H9 (cell line): ENCODE measurements at regions not wholly inside any gene's neighbourhood (a gene's known extent, or its start where the extent isn't known, plus 50 kb on each side); places are given as distances from the start of the nearest gene placed in this dataset.

ENCODE experiments used
- DNase-seq: peaks from one replicate; pipeline ENCODE4 v3.0.0-alpha.2; 2017
- H2AFZ ChIP-seq: one replicate; pipeline ENCODE4 v1.6.1; 2013; ENCODE audit warnings: mild to moderate bottlenecking, low read length, control low read depth, moderate library complexity
- H2AK5ac ChIP-seq: 2 replicates; pipeline ENCODE4 v1.6.1; 2013; ENCODE audit warnings: low read length, control low read depth, mixed read lengths; ENCODE audit not compliant: insufficient read length
- H2BK120ac ChIP-seq: one replicate; pipeline ENCODE4 v1.6.1; 2013; ENCODE audit warnings: low read depth, mild to moderate bottlenecking, low read length, control low read depth, inconsistent platforms; ENCODE audit not compliant: poor library complexity, severe bottlenecking
- H2BK12ac ChIP-seq: 2 replicates; pipeline ENCODE4 v1.6.1; 2013; ENCODE audit warnings: low read length, control low read depth, mixed read lengths, low read depth; ENCODE audit not compliant: insufficient read length
- H2BK15ac ChIP-seq: 2 replicates; pipeline ENCODE4 v1.6.1; 2013; ENCODE audit warnings: low read depth, low read length, control low read depth
- H2BK20ac ChIP-seq: one replicate; pipeline ENCODE4 v1.6.1; 2013; ENCODE audit warnings: low read depth, mild to moderate bottlenecking, low read length, control low read depth, inconsistent platforms; ENCODE audit not compliant: poor library complexity, severe bottlenecking
- H2BK5ac ChIP-seq: 2 replicates; pipeline ENCODE4 v1.6.1; 2013; ENCODE audit warnings: low read length, control low read depth, mixed read lengths; ENCODE audit not compliant: insufficient read length
- H3K14ac ChIP-seq: 2 replicates; pipeline ENCODE4 v1.6.1; 2013; ENCODE audit warnings: low read length, control low read depth; ENCODE audit not compliant: insufficient read depth
- H3K18ac ChIP-seq: 2 replicates; pipeline ENCODE4 v1.6.1; 2013; ENCODE audit warnings: low read depth, mild to moderate bottlenecking, mixed read lengths, low read length, control low read depth; ENCODE audit not compliant: insufficient read length
- H3K23ac ChIP-seq: 2 replicates; pipeline ENCODE4 v1.6.1; 2013; ENCODE audit warnings: low read length, control low read depth, mixed read lengths, low read depth; ENCODE audit not compliant: insufficient read length
- H3K23me2 ChIP-seq: 2 replicates; pipeline ENCODE4 v1.6.1; 2013; ENCODE audit warnings: low read depth, mild to moderate bottlenecking, mixed read lengths, low read length, control low read depth; ENCODE audit not compliant: insufficient read length, poor library complexity, severe bottlenecking
- H3K27ac ChIP-seq: 2 replicates; pipeline ENCODE4 v1.5.1; 2013; ENCODE audit warnings: low read length, control low read depth, mixed read lengths, low read depth; ENCODE audit not compliant: insufficient read length
- H3K27me3 ChIP-seq: 2 replicates; pipeline ENCODE4 v1.6.1; 2013; ENCODE audit warnings: low read length, control low read depth, inconsistent platforms; ENCODE audit not compliant: insufficient read depth
- H3K4ac ChIP-seq: 2 replicates; pipeline ENCODE4 v1.6.1; 2013; ENCODE audit warnings: low read depth, mild to moderate bottlenecking, control low read depth, inconsistent platforms, low read length, moderate library complexity
- H3K4me1 ChIP-seq: 2 replicates; pipeline ENCODE4 v1.6.1; 2013; ENCODE audit warnings: low read length, control low read depth, inconsistent platforms; ENCODE audit not compliant: insufficient read depth
- H3K4me2 ChIP-seq: 2 replicates; pipeline ENCODE4 v1.6.1; 2013; ENCODE audit warnings: low read length, control low read depth, mixed read lengths; ENCODE audit not compliant: insufficient read length, insufficient read depth
- H3K56ac ChIP-seq: 2 replicates; pipeline ENCODE4 v1.6.1; 2013; ENCODE audit warnings: low read depth, mild to moderate bottlenecking, mixed read lengths, low read length, control low read depth; ENCODE audit not compliant: insufficient read length
- H3K79me1 ChIP-seq: 2 replicates; pipeline ENCODE4 v1.6.1; 2013; ENCODE audit warnings: low read depth, mild to moderate bottlenecking, moderate library complexity, low read length, control low read depth, inconsistent platforms; ENCODE audit not compliant: insufficient read depth, poor library complexity, severe bottlenecking
- H3K79me2 ChIP-seq: 2 replicates; pipeline ENCODE4 v1.6.1; 2013; ENCODE audit warnings: low read length, control low read depth, inconsistent platforms; ENCODE audit not compliant: insufficient read depth
- H3K9ac ChIP-seq: 2 replicates; pipeline ENCODE4 v1.6.1; 2013; ENCODE audit warnings: low read length, control low read depth, mixed read lengths; ENCODE audit not compliant: insufficient read length; ENCODE audit errors: extremely low read depth
- H3K9me3 ChIP-seq: one replicate; pipeline ENCODE4 v1.6.1; 2013; ENCODE audit warnings: low read depth, low read length, inconsistent platforms; ENCODE audit not compliant: control insufficient read depth
- H3T11ph ChIP-seq: one replicate; pipeline ENCODE4 v1.6.1; 2013; ENCODE audit warnings: mild to moderate bottlenecking, low read length, control low read depth, inconsistent platforms
- H4K20me1 ChIP-seq: one replicate; pipeline ENCODE4 v1.6.1; 2013; ENCODE audit not compliant: control insufficient read depth, insufficient read length, insufficient read depth
- H4K5ac ChIP-seq: 2 replicates; pipeline ENCODE4 v1.6.1; 2013; ENCODE audit warnings: low read depth, mild to moderate bottlenecking, mixed read lengths, low read length, control low read depth; ENCODE audit not compliant: insufficient read length
- H4K8ac ChIP-seq: replicated peaks from 2 replicates; pipeline ENCODE4 v1.6.1; 2013; ENCODE audit warnings: low read length, control low read depth, mixed read lengths, low read depth; ENCODE audit not compliant: insufficient read length
- H4K91ac ChIP-seq: 2 replicates; pipeline ENCODE4 v1.6.1; 2013; ENCODE audit warnings: low read depth, mild to moderate bottlenecking, moderate library complexity, mixed read lengths, low read length, control low read depth; ENCODE audit not compliant: insufficient read length
- H3K27ac Mint-ChIP-seq, 3 experiments: 2 replicates in 2 of 3; 3 replicates in 1 of 3; pipeline ENCODE4 v1.8.0; 2020 to 2021; ENCODE audit warnings: mixed read lengths in 3 of 3, mild to moderate bottlenecking in 1 of 3, moderate library complexity in 1 of 3
- H3K27me3 Mint-ChIP-seq: 2 replicates; pipeline ENCODE4 v1.8.0; 2021; ENCODE audit warnings: low read depth, mild to moderate bottlenecking, moderate library complexity, mixed read lengths
- H3K36me3 Mint-ChIP-seq, 3 experiments: 2 replicates in 2 of 3; 3 replicates in 1 of 3; pipeline ENCODE4 v1.8.0; 2020 to 2021; ENCODE audit warnings: low read depth in 3 of 3, mixed read lengths in 3 of 3; ENCODE audit not compliant: insufficient read depth in 1 of 3
- H3K4me1 Mint-ChIP-seq, 2 experiments: 2 replicates each; pipeline ENCODE4 v1.8.0; 2020; ENCODE audit warnings: mixed read lengths in 2 of 2
- H3K4me3 Mint-ChIP-seq, 2 experiments: 2 replicates in 1 of 2; 3 replicates in 1 of 2; pipeline ENCODE4 v1.8.0; 2020 to 2021; ENCODE audit warnings: mild to moderate bottlenecking in 2 of 2, mixed read lengths in 2 of 2, moderate library complexity in 1 of 2
- H3K9me3 Mint-ChIP-seq, 2 experiments: 2 replicates in 1 of 2; 3 replicates in 1 of 2; pipeline ENCODE4 v1.8.0; 2020; ENCODE audit warnings: mild to moderate bottlenecking in 2 of 2, mixed read lengths in 2 of 2, moderate library complexity in 1 of 2
- WGBS: extraction: QIAGEN DNeasy Blood & Tissue Kit; methylation state at CpG from one replicate; pipeline ENCODE4 v1.1.7; 2013; ENCODE audit warnings: missing lambda C conversion rate, low lambda C conversion rate, mixed read lengths; ENCODE audit not compliant: insufficient read length; ENCODE audit errors: extremely low coverage; 5-methylcytosine and 5-hydroxymethylcytosine counted together
- TF ChIP-seq, protein P1 (sequence below): fragments of 200-600 bp; sonication (generic); conservative IDR thresholded peaks from 3 replicates; pipeline ENCODE4 v1.8.0; 2021; ENCODE audit warnings: antibody characterized with exemption, mild to moderate bottlenecking

DNA sequence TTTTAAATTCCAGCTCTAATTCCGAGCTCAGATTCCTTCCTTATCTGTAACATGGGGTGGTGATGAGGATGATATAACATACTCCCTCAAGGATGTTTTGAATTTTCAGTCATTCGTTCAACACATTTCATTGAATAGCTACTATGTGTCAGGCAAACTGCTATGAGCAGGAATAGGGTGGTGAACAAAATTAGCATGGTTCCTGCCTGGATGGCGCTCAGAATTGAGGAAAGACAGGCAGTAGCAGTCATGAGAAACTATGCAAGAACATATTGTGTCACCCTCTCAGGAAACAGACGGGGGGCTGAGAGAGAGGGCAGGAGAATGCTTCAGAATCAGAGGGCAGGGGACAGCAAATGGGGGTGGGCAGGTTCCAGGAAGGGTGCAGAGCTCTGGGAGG lies 265.2 kb downstream of the NSG2 start:
- Histone ChIP-seq H4K20me1 (no peaks in the 10 kb centered on the region), H2BK5ac (no peak overlapping the region), H3K9ac (no peak overlapping the region), H3K4ac (no peak overlapping the region), H2BK15ac (no peak overlapping the region), H3K23me2 (no peaks in the 10 kb centered on the region), H3K23ac (no peak overlapping the region), H2AFZ (no peak overlapping the region), H3K27ac (no peak overlapping the region), H3K27me3 (no peaks in the 10 kb centered on the region; the same call in 1 of the 2 replicates), H4K91ac (no peak overlapping the region), H2BK12ac (no peak overlapping the region), H3K14ac (no peak overlapping the region), H2BK20ac (no peak overlapping the region), H3K4me2 (no peak overlapping the region), H3K4me1 (no peaks in the 10 kb centered on the region), H3K18ac (no peak overlapping the region), H3K56ac (no peak overlapping the region), H3K79me2 (no peaks in the 10 kb centered on the region), H2AK5ac (no peak overlapping the region), H2BK120ac (no peak overlapping the region), H3K79me1 (no peaks in the 10 kb centered on the region), H4K5ac (no peak overlapping the region), H3T11ph (no peak overlapping the region), H4K8ac (no peak overlapping the region), H3K9me3 (no peaks in the 10 kb centered on the region)
- H3K9me3 Mint-ChIP-seq = no peaks in the 10 kb centered on the region
- peak overlapping the region in 1 of 2 experiments; percentile 10; a peak in 1 of 5 replicates for H3K4me3 Mint-ChIP-seq
- no CpG with 5 or more reads among the region's 4 CpGs for WGBS
- TF ChIP-seq, protein P1, sequence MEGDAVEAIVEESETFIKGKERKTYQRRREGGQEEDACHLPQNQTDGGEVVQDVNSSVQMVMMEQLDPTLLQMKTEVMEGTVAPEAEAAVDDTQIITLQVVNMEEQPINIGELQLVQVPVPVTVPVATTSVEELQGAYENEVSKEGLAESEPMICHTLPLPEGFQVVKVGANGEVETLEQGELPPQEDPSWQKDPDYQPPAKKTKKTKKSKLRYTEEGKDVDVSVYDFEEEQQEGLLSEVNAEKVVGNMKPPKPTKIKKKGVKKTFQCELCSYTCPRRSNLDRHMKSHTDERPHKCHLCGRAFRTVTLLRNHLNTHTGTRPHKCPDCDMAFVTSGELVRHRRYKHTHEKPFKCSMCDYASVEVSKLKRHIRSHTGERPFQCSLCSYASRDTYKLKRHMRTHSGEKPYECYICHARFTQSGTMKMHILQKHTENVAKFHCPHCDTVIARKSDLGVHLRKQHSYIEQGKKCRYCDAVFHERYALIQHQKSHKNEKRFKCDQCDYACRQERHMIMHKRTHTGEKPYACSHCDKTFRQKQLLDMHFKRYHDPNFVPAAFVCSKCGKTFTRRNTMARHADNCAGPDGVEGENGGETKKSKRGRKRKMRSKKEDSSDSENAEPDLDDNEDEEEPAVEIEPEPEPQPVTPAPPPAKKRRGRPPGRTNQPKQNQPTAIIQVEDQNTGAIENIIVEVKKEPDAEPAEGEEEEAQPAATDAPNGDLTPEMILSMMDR = no peak
- H3K36me3 Mint-ChIP-seq = no peaks in the 10 kb centered on the region; a peak in 1 of 7 replicates
- no peak overlapping the region for H3K27ac Mint-ChIP-seq
- peaks cover 26% of the 10 kb centered on the region for H3K27me3 Mint-ChIP-seq
- peak; percentile 22 for DNase-seq
- H3K4me1 Mint-ChIP-seq = peaks cover 7 to 9% of the 10 kb centered on the region in 2 experiments
